ENCODE measurements at regions not wholly inside any gene's neighbourhood (a gene's known extent, or its start where the extent isn't known, plus 50 kb on each side); places are given as distances from the start of the nearest gene placed in this dataset.
A peak's percentile ranks its signal among the peaks of the same experiment; 100 is the strongest.

GRCh38 chr4:84159762-84160161 is 339.3 kb downstream of the NKX6-1 start:
- Mint-ChIP-seq H3K4me1 (peaks cover 11 to 12% of the 10 kb centered on the region in 2 experiments), H3K9me3 (no peaks in the 10 kb centered on the region; a peak in 1 of 5 replicates), H3K4me3 (no peak overlapping the region), H3K36me3 (ENCODE audit: insufficient read depth in 1 of 3, low read depth in 3 of 3) (no peaks in the 10 kb centered on the region), H3K27me3 (ENCODE audit: low read depth) (no peaks in the 10 kb centered on the region), H3K27ac (no peak overlapping the region)
- Histone ChIP-seq H3K79me1 (ENCODE audit: insufficient read depth, low read depth, low read length, poor library complexity, severe bottlenecking) (no peaks in the 10 kb centered on the region), H3K23ac (ENCODE audit: insufficient read length, low read depth, low read length) (no peak overlapping the region), H4K91ac (ENCODE audit: insufficient read length, low read depth, low read length) (no peak overlapping the region), H4K5ac (ENCODE audit: insufficient read length, low read depth, low read length) (no peak overlapping the region), H3K18ac (ENCODE audit: insufficient read length, low read depth, low read length) (no peak overlapping the region), H2BK15ac (ENCODE audit: low read depth, low read length) (no peak overlapping the region), H4K8ac (replicated peaks; ENCODE audit: insufficient read length, low read depth, low read length) (no peak overlapping the region), H3K23me2 (ENCODE audit: insufficient read length, low read depth, low read length, poor library complexity, severe bottlenecking) (no peaks in the 10 kb centered on the region), H3K4me2 (ENCODE audit: insufficient read depth, insufficient read length, low read length) (no peak overlapping the region), H2BK12ac (ENCODE audit: insufficient read length, low read depth, low read length) (no peak overlapping the region), H2AK5ac (ENCODE audit: insufficient read length, low read length) (no peak overlapping the region), H3K4ac (ENCODE audit: low read depth, low read length) (no peak overlapping the region), H2BK120ac (ENCODE audit: low read depth, low read length, poor library complexity, severe bottlenecking) (no peak overlapping the region), H2BK20ac (ENCODE audit: low read depth, low read length, poor library complexity, severe bottlenecking) (no peak overlapping the region), H2BK5ac (ENCODE audit: insufficient read length, low read length) (no peak overlapping the region), H3K14ac (ENCODE audit: insufficient read depth, low read length) (no peak overlapping the region), H3K79me2 (ENCODE audit: insufficient read depth, low read length) (no peaks in the 10 kb centered on the region), H4K20me1 (ENCODE audit: control insufficient read depth, insufficient read depth, insufficient read length) (no peaks in the 10 kb centered on the region), H3K9me3 (ENCODE audit: control insufficient read depth, low read depth, low read length) (no peaks in the 10 kb centered on the region), H3K27ac (ENCODE audit: insufficient read length, low read depth, low read length) (no peak overlapping the region), H3K27me3 (ENCODE audit: insufficient read depth, low read length) (no peaks in the 10 kb centered on the region), H3K4me1 (ENCODE audit: insufficient read depth, low read length) (no peaks in the 10 kb centered on the region), H3K9ac (ENCODE audit: extremely low read depth, insufficient read length, low read length) (no peak overlapping the region), H3K56ac (ENCODE audit: insufficient read length, low read depth, low read length) (no peak overlapping the region), H2AFZ (ENCODE audit: low read length) (no peak overlapping the region), H3T11ph (ENCODE audit: low read length) (no peak overlapping the region)
- peak; percentile 69 for TF ChIP-seq CTCF (conservative IDR thresholded peaks at IDR 0.05)
- no CpG with 5 or more reads among the region's 5 CpGs for WGBS (ENCODE audit: extremely low coverage, insufficient read length, low lambda C conversion rate)
- peak; percentile 64 for DNase-seq
